ENCODE measurements at regions not wholly inside any gene's neighbourhood (a gene's known extent, or its start where the extent isn't known, plus 50 kb on each side); places are given as distances from the start of the nearest gene placed in this dataset.

- no peak for DNase-seq
Measured at GRCh38 chr16:85477801-85478363, 135.2 kb upstream of the GSE1 start.

GRCh38 chr16:85479972-85480726, 133.0 kb upstream of the GSE1 start:
- DNase-seq: no peak

GRCh38 chr16:85480727-85481101, 132.4 kb upstream of the GSE1 start:
- DNase-seq: no peak

- no peak for DNase-seq
Measured at GRCh38 chr16:85481206-85481605, 131.9 kb upstream of the GSE1 start.

DNA sequence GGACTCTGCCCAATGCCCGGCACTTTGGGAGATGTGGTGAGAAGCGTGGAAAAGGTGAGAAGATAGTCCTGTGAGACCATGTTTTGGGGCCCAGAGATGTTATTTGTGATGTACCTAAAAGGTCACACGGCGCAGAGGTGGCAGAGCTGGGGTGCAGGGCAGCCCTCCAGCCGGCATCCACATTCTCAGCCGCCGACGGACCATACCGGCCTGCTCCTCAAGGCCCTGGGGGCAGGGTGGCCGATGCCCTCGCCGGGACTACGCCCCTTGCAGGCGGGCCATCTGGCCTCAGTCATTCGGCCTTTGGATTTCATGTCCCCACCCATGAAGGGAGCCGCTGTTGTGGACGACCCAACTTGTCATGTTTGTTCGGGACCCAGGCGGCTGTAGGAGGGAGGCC, 131.4 kb upstream of the GSE1 start:
- no peak for DNase-seq

DNA sequence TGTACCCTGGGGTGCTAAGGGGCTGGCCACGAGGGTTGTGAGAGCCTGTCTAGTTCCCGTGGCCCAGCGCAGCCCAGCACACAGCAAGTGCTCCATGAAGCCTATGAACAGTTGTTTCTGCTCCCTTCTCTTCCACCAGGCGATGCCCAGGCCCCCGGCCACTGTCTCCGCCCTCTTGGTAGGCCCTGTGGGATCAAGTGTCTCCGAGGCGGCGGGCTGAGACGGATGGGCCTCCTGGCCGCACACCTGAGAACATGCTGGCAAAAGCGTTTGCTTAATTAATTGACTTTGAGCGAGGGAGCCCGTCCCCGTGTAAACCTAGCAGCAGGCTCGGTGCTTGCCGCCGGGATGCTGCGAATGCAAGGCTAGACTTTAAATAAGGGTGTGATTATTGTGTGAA, 129.7 kb upstream of the GSE1 start:
- DNase-seq: no peak

GRCh38 chr16:85484347-85485300, 128.5 kb upstream of the GSE1 start:
- no peak for DNase-seq

GRCh38 chr16:85485379-85485778, 127.7 kb upstream of the GSE1 start:
- DNase-seq: no peak

DNA sequence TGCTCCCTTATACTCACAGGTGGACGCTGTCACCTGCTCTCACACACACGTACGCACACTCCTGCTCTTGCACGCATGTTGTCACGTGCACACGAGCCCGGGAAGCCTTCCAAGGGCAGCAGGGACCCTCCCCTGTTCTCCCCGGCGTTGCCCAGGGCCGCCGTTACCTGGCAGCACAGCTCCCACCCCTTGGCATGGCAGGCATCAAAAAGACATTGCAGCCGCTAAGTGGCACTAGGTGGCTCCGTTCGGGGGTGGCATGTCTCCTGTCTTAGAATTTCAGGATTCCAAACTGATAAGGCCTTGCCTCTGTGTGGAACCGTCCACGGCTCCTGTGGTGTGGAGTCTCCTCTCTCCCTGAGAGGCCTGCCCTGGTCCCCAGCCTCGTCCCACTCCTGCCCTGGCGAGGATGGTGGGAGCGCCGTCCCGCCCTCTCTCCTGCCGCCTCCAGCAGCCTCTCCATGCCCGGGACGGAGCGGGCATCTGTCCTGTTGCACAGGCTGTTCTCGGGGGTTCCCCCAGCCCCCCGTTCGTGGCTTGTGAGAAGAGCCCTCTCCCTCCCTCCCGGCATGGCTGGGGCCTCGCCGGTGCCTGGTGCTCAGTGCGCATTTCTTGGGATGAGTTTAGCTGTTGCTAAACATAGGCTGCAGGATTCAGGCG, 126.7 kb upstream of the GSE1 start:
- DNase-seq: no peak

GRCh38 chr16:85488414-85488813, 124.7 kb upstream of the GSE1 start:
- no peak for DNase-seq

DNA sequence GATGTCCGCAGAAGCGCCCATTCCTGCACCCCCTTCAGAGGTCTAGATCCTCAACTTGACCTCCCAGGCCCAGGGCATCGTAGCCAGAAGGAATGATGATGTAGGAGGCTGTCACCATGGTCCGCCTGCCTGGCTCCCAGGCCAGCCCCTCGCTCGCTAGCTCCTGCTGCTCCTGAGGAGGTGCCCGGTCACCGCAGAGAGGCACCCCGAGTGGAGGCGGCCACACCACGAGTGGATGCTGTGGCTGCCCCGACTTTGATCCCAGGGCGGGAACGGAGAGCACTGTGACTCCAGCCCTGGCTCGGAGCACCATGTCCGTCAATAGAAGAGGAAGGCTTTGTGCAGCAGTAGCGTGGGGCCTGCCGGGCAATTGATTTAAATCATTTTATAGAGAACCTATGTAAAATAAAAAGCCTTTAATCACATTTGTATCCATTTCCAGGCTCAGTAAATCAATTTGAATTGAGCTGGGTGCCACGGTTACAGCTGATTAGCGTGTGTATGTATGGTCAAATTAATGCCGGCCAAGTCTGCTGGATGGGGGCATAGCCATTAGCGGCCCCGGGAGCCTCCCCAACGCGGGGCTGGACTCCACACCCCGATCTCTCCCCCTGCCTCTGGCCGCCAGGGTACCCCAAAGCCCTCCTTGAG, 122.6 kb upstream of the GSE1 start:
- DNase-seq: no peak

DNA sequence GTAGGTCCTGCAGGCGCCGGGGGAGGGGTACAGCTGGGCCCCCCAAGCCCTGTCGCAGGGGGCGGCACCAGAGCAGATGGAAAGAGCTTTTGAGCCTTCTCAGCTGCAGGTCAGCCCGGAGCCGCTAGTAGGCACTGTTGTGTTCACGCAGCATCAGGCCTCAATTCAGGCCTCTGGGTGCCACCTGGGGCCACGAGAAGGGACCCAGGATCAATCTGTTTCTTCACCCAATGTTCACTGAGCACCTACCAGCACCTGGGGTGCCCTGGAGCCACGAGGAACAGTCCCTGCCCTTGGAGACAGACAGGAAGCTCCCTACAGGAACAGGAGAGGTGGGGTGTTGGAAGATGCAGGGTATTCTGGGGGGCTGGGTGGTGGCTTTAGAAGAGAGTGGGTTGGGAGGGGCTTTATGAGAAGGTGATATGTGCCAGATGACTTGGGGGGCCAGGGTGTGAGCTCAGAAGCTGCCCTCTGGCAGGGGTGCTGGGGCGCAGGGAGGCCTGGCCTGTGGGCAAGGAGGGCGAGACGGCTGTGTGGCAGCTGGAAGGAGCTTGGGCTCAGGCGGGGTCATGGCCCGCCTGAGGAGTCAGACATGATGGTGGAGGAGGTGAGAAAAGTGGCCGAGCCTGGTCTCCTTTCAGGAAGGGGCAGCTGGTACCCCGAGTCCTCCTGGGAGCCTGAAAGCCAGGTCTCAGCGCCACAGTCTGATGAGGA, 121.9 kb upstream of the GSE1 start:
- no peak for DNase-seq

- no peak for DNase-seq
Measured at GRCh38 chr16:85491798-85492294, 121.3 kb upstream of the GSE1 start.

DNA sequence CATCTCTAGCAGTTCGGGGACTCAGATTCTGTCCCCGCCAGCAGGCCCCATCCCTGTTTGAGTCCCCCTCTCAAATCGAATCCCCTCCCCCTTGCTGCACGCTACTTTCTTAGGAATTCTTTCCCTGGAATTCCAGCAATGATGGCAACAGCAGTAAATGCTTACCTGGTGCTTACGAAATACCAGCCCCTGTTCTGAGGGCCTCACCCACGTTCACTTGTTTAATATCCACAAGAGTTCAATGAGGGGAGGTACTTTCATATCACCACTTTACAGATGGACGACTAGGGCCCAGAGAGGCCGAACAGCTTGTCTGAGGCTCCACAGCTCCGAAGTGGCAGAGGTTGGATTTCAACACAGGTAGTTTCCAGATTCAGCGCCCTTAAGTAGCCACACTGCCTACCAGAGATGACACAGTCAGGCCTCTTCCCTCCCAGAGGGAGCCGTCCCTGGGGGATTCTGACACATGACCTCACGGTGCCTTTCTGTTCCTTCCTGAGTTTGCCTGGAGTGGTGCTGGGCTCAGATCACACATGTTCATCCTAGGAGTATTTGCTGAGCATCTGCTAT, 120.7 kb upstream of the GSE1 start:
- DNase-seq: no peak

DNA sequence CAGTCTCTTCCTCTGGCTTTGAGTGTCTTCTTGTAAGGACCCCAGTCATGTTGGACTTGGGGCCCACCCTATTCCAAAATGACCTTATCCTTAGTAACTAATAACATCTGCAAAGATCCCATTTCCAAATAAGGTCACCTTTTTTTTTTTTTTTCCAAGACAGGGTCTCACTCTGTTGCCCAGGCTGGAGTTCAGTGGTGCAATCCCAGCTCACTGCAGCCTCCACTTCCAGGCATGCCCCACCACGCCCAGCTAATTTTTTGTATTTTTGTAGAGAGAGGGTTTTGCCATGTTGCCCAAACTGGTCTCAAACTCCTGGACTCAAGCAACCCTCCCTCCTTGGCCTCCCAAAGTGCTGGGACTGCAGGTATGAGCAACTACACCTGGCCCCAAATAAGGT, 118.8 kb upstream of the GSE1 start:
- no peak for DNase-seq

GRCh38 chr16:85495259-85495658, 117.9 kb upstream of the GSE1 start:
- DNase-seq: no peak

DNA sequence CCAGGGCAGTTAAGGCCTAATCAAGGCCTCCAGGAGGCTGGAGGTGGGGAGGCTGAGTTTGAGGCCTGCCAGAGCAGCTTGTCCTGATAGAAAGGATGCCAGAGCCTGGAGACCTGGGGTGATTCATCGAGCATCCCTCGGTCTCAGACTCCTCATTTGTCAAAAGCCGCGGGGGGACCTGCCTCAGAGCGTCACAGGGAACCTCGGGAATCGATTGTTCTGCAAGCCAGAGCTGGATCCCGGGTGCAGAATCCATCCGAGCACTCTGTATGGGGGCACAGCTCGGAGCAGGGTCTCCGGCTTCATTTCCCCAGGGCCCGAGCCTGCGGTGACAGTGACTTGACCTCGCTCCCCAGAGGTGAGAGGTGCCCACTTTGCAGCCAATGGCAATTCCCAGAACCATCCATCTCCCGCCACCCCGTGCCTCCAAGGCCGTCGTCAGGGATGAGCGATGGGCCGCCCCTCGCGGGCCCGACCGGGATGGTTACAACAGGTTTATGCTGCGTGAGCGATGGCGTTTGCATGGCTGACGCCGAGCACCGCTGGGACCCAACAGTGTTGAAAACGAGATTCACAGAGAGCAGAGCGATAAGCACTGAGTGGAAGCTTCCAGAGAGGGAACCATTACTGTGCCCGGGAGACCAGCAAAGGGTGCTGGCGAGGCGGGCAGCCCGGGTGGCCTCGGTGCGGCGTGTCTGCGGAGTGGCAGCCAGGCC, 117.1 kb upstream of the GSE1 start:
- no peak for DNase-seq

DNA sequence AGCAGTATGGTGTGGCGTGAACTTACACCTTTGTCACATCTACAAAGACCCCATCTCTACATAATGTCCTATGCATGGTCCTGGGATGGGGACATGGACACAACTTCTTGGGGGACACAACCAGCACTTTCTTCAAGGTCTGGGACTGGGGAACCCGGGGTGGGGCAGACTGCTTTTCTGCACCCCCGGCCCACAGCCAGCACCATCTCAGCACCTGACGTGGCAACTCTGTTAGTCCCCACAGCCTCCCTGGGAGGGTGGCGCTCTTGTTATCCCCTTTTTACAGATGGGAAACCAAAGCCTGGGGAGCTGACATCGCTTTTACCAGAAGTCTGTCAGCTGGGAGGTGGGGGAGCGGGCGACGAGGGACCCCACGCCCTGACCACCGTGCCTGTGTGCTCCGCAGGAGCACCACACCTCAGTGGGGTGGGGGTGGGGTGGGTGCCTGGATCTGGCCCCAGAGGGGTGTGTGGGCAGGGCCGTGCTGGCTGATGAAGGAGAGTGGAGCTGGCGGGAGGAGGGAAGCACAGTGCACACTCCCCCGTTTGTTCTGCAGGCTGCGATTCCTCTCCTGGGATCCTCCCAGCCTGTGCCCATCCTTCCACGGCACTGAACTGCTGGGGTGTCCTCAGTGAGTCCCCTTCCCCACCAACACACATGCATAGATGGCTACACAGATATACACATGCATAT, 115.4 kb upstream of the GSE1 start:
- no peak for DNase-seq

- DNase-seq: no peak
Measured at GRCh38 chr16:85498607-85499006, 114.5 kb upstream of the GSE1 start.

DNA sequence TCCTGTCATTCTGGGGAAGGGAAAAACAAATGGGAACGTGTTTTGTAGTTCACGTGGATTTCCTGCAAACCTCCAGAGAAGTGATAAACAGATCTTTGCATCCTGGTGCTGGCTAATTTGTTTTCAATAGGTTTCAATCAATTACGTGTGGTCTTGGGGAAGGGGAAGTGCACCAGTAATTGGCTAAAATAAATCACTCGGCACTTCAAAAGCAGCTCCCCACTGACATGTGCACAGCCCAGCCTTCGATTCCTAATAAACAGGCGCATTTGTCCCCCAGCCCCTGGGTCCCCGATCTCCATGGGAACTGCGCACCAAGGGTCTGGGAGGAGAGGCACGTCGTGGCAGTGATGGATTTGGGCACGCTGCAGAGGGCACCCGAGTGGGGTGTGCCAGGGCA, 112.9 kb upstream of the GSE1 start:
- DNase-seq: no peak
